Left ventricle myocardium inferior (tissue), 1 donor: ENCODE measurements at regions not wholly inside any gene's neighbourhood (a gene's known extent, or its start where the extent isn't known, plus 50 kb on each side); places are given as distances from the start of the nearest gene placed in this dataset.

Experiments
- DNase-seq: peaks from one replicate; pipeline ENCODE4 v3.0.0-alpha.2; 2020
- H3K27ac ChIP-seq: fragments of 200-600 bp; replicated peaks from 2 replicates; pipeline ENCODE4 v1.8.0; 2021
- H3K27me3 ChIP-seq: fragments of 200-600 bp; 2 replicates; pipeline ENCODE4 v1.8.0; 2021; ENCODE audit warnings: low read depth
- H3K36me3 ChIP-seq: fragments of 200-600 bp; 2 replicates; pipeline ENCODE4 v1.8.0; 2021
- H3K4me1 ChIP-seq: fragments of 200-600 bp; 2 replicates; pipeline ENCODE4 v1.8.0; 2021
- H3K4me3 ChIP-seq: fragments of 200-600 bp; 2 replicates; pipeline ENCODE4 v1.8.0; 2021; ENCODE audit warnings: mild to moderate bottlenecking, moderate library complexity
- H3K9me3 ChIP-seq: fragments of 200-600 bp; replicated peaks from 2 replicates; pipeline ENCODE4 v1.8.0; 2021
- CTCF ChIP-seq: fragments of 200-600 bp; IDR thresholded peaks from 2 replicates; pipeline ENCODE4 v1.8.0; 2021; ENCODE audit warnings: antibody characterized with exemption, mild to moderate bottlenecking, borderline replicate concordance
- intact Hi-C: fragments of 100-400 bp; cut with micrococcal nuclease; formaldehyde crosslinking; loops from one replicate; pipeline ENCODE4 v1.11.0; 2022
- donor health status: DM: no; HTN: yes; CAD: no; lungs with severe emphysema.

DNA sequence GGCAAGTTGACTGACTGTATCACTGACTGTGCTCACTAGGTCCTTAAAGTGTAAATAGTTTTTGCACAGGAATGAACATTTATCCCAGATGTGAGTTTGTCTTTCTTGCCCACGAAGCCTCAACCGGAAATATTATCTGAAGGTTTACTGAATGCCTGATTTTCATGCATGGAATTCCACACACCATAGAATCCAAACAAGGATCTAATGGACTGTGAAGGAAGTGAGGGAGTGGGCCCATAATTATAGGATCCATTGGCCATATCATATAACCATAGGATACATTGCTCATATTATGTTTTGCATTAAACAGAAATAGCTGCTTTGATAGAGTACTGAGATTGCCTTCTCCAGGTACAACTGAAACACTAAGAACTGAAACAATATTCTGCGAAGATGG lies 1057.2 kb upstream of the EDIL3 start:
- intact Hi-C loops = no loop called here
- no peak overlapping the region for H3K27ac ChIP-seq
- TF ChIP-seq CTCF = no peak

GRCh38 chr5:85452322-85453025 lies 1067.8 kb upstream of the EDIL3 start:
- no peaks in the 10 kb centered on the region for H3K36me3 ChIP-seq
- H3K9me3 ChIP-seq = no peaks in the 10 kb centered on the region
- H3K27me3 ChIP-seq = no peaks in the 10 kb centered on the region
- H3K4me3 ChIP-seq = no peak overlapping the region
- DNase-seq = no peak
- intact Hi-C loops = no loop called here
- H3K27ac ChIP-seq = no peak overlapping the region
- TF ChIP-seq CTCF = no peak
- H3K4me1 ChIP-seq = no peaks in the 10 kb centered on the region

More for the DNA sequence above, 1057.2 kb upstream of the EDIL3 start:
- H3K36me3 ChIP-seq = no peaks in the 10 kb centered on the region
- DNase-seq = no peak
- H3K9me3 ChIP-seq = peaks cover 18% of the 10 kb centered on the region
- no peaks in the 10 kb centered on the region for H3K27me3 ChIP-seq
- no peaks in the 10 kb centered on the region for H3K4me1 ChIP-seq
- no peak overlapping the region for H3K4me3 ChIP-seq

- no peaks in the 10 kb centered on the region for H3K27me3 ChIP-seq
- no peak for TF ChIP-seq CTCF
- H3K36me3 ChIP-seq = no peaks in the 10 kb centered on the region
- no peak for DNase-seq
- intact Hi-C loops = no loop called here
- H3K4me3 ChIP-seq = no peak overlapping the region
- H3K9me3 ChIP-seq = no peaks in the 10 kb centered on the region
- no peaks in the 10 kb centered on the region for H3K4me1 ChIP-seq
- H3K27ac ChIP-seq = no peak overlapping the region
Measured at GRCh38 chr5:85453026-85453349, 1068.3 kb upstream of the EDIL3 start.

GRCh38 chr5:85458319-85458718 lies 1073.6 kb upstream of the EDIL3 start:
- DNase-seq = no peak
- TF ChIP-seq CTCF = no peak
- H3K4me3 ChIP-seq = no peak overlapping the region
- H3K9me3 ChIP-seq = peaks cover 2% of the 10 kb centered on the region
- no peaks in the 10 kb centered on the region for H3K36me3 ChIP-seq
- no peak overlapping the region for H3K27ac ChIP-seq
- H3K27me3 ChIP-seq = no peaks in the 10 kb centered on the region
- intact Hi-C loops = no loop called here
- H3K4me1 ChIP-seq = no peaks in the 10 kb centered on the region

DNA sequence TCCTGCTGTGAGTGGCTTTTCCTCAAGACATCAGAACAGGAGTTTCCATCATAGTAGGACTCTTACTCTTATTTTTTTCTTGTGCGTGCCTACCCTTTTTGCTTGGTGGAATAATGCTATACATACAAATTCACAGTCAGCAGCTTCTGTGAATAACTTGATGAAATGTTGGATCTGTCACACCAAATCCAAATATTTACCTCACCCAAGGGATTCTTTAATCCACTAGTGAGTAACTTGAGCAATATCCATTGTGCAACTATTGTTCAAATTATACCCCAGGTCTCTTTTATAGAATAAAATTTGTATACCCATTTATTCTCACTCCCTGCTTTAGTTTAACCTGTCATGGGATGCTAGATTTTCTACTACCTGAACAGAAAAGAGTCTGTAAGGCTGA lies 1078.3 kb upstream of the EDIL3 start:
- no peak for TF ChIP-seq CTCF
- no peaks in the 10 kb centered on the region for H3K4me1 ChIP-seq
- no peaks in the 10 kb centered on the region for H3K27me3 ChIP-seq
- no peaks in the 10 kb centered on the region for H3K36me3 ChIP-seq
- no peak overlapping the region for H3K27ac ChIP-seq
- no peak for DNase-seq
- intact Hi-C loops = no loop called here
- peaks cover 17% of the 10 kb centered on the region for H3K9me3 ChIP-seq
- H3K4me3 ChIP-seq = no peak overlapping the region
